WTC11 (cell line): ENCODE measurements at regions not wholly inside any gene's neighbourhood (a gene's known extent, or its start where the extent isn't known, plus 50 kb on each side); places are given as distances from the start of the nearest gene placed in this dataset.

Experiments used
- ATAC-seq: fragments of 200-7000 bp; cut with Tn5 transposase; 2 replicates; pipeline ENCODE4 v1.10.0; 2021; ENCODE audit warnings: mild to moderate bottlenecking, moderate library complexity
- CTCF ChIA-PET: fragments of 300-600 bp; sonication (Branson Sonifier 250); formaldehyde crosslinking; loops from one replicate; lab custom pipeline; 2021; ENCODE audit warnings: antibody characterized with exemption; lab: Charles Lee
- POLR2A ChIA-PET: fragments of 350-600 bp; sonication (Branson Sonifier 250); formaldehyde crosslinking; loops from one replicate; lab custom pipeline; 2021; ENCODE audit warnings: antibody characterized with exemption; lab: Charles Lee
- DNase-seq: peaks from one replicate; pipeline ENCODE4 v3.0.0; 2021; ENCODE audit warnings: low spot score
- H3K27ac Mint-ChIP-seq: 2 replicates; pipeline ENCODE4 v1.8.0; 2021; ENCODE audit warnings: mixed read lengths
- H3K27me3 Mint-ChIP-seq: 2 replicates; pipeline ENCODE4 v1.8.0; 2021; ENCODE audit warnings: low read depth, mild to moderate bottlenecking, moderate library complexity, mixed read lengths
- H3K36me3 Mint-ChIP-seq: 2 replicates; pipeline ENCODE4 v1.8.0; 2021; ENCODE audit warnings: mixed read lengths
- H3K4me1 Mint-ChIP-seq: 2 replicates; pipeline ENCODE4 v1.8.0; 2022; ENCODE audit warnings: mixed read lengths
- H3K4me3 Mint-ChIP-seq: 2 replicates; pipeline ENCODE4 v1.8.0; 2021; ENCODE audit warnings: mild to moderate bottlenecking, moderate library complexity, mixed read lengths
- H3K9me3 Mint-ChIP-seq: 2 replicates; pipeline ENCODE4 v1.8.0; 2021; ENCODE audit warnings: mixed read lengths
- CREM ChIP-seq: sonication (generic); formaldehyde crosslinking; IDR thresholded peaks from 2 replicates; pipeline ENCODE4 v1.8.1; 2022; ENCODE audit warnings: mild to moderate bottlenecking, missing genetic modification reagents, moderate library complexity
- EMX1 ChIP-seq: fragments of 250-450 bp; sonication (Bioruptor Pico); IDR thresholded peaks from 2 replicates; pipeline ENCODE4 v1.8.0; 2021; ENCODE audit warnings: mild to moderate bottlenecking
- ESRRA ChIP-seq: sonication (generic); formaldehyde crosslinking; IDR thresholded peaks from 2 replicates; pipeline ENCODE4 v1.8.1; 2022; ENCODE audit warnings: mild to moderate bottlenecking, missing genetic modification reagents, borderline replicate concordance
- FOXJ3 ChIP-seq: sonication (generic); formaldehyde crosslinking; IDR thresholded peaks from 2 replicates; pipeline ENCODE4 v1.9.0; 2021; ENCODE audit warnings: missing genetic modification reagents, mild to moderate bottlenecking, borderline replicate concordance
- HMGA2 ChIP-seq: fragments of 250-450 bp; sonication (Bioruptor Pico); IDR thresholded peaks from 2 replicates; pipeline ENCODE4 v1.4.0; 2021; ENCODE audit warnings: mild to moderate bottlenecking, moderate library complexity
- IRF2 ChIP-seq: sonication (generic); formaldehyde crosslinking; IDR thresholded peaks from 2 replicates; pipeline ENCODE4 v1.8.0; 2022; ENCODE audit warnings: low read depth, missing genetic modification reagents, borderline replicate concordance
- JAZF1 ChIP-seq: fragments of 250-450 bp; sonication (Bioruptor Pico); IDR thresholded peaks from 2 replicates; pipeline ENCODE4 v1.9.0; 2021; ENCODE audit warnings: moderate library complexity, mild to moderate bottlenecking, inconsistent platforms
- MXD4 ChIP-seq: fragments of 250-450 bp; sonication (Bioruptor Pico); IDR thresholded peaks from 2 replicates; pipeline ENCODE4 v1.8.0; 2021; ENCODE audit warnings: mild to moderate bottlenecking, moderate library complexity, borderline replicate concordance
- MYBL2 ChIP-seq: sonication (generic); formaldehyde crosslinking; IDR thresholded peaks from 2 replicates; pipeline ENCODE4 v1.8.1; 2023; ENCODE audit warnings: mild to moderate bottlenecking, moderate library complexity, missing genetic modification reagents
- NFATC4 ChIP-seq: fragments of 250-450 bp; sonication (Bioruptor Pico); IDR thresholded peaks from 2 replicates; pipeline ENCODE4 v1.9.0; 2021; ENCODE audit warnings: mild to moderate bottlenecking
- NFE2L1 ChIP-seq: sonication (generic); formaldehyde crosslinking; IDR thresholded peaks from 2 replicates; pipeline ENCODE4 v1.8.1; 2023; ENCODE audit warnings: missing genetic modification reagents
- SMAD3 ChIP-seq: sonication (generic); formaldehyde crosslinking; IDR thresholded peaks from 2 replicates; pipeline ENCODE4 v1.8.0; 2022; ENCODE audit warnings: missing genetic modification reagents, mild to moderate bottlenecking, borderline replicate concordance
- TEAD4 ChIP-seq: sonication (generic); formaldehyde crosslinking; IDR thresholded peaks from 2 replicates; pipeline ENCODE4 v1.8.0; 2022; ENCODE audit warnings: mild to moderate bottlenecking, missing genetic modification reagents
- TP53 ChIP-seq: sonication (generic); formaldehyde crosslinking; IDR thresholded peaks from 2 replicates; pipeline ENCODE4 v1.8.1; 2023; ENCODE audit warnings: mild to moderate bottlenecking, missing genetic modification reagents
- ZNF138 ChIP-seq: sonication (generic); formaldehyde crosslinking; conservative IDR thresholded peaks from 2 replicates; pipeline ENCODE4 v1.8.1; 2022; ENCODE audit warnings: mild to moderate bottlenecking, moderate library complexity, missing genetic modification reagents
- ZNF317 ChIP-seq: sonication (generic); formaldehyde crosslinking; IDR thresholded peaks from 2 replicates; pipeline ENCODE4 v1.8.1; 2023; ENCODE audit warnings: low read depth, mild to moderate bottlenecking, moderate library complexity, missing genetic modification reagents, borderline replicate concordance
- TF ChIP-seq, protein P1 (sequence below): sonication (generic); formaldehyde crosslinking; IDR thresholded peaks from 2 replicates; pipeline ENCODE4 v1.8.0; 2023; ENCODE audit warnings: mild to moderate bottlenecking, missing genetic modification reagents
- TF ChIP-seq, protein P2 (sequence below): sonication (generic); formaldehyde crosslinking; IDR thresholded peaks from 2 replicates; pipeline ENCODE4 v1.8.0; 2022; ENCODE audit warnings: mild to moderate bottlenecking, missing genetic modification reagents
- TF ChIP-seq, protein P3 (sequence below): sonication (generic); formaldehyde crosslinking; IDR thresholded peaks from 2 replicates; pipeline ENCODE4 v1.8.0; 2023; ENCODE audit warnings: missing genetic modification reagents, mild to moderate bottlenecking, borderline replicate concordance
- TF ChIP-seq, protein P4 (sequence below): sonication (generic); formaldehyde crosslinking; IDR thresholded peaks from 2 replicates; pipeline ENCODE4 v1.8.1; 2022; ENCODE audit warnings: mild to moderate bottlenecking, moderate library complexity, missing genetic modification reagents
- TF ChIP-seq, protein P5 (sequence below): fragments of 250-450 bp; sonication (Bioruptor Pico); IDR thresholded peaks from 2 replicates; pipeline ENCODE4 v1.9.0; 2021; ENCODE audit warnings: moderate library complexity, mild to moderate bottlenecking, inconsistent platforms, borderline replicate concordance
- TF ChIP-seq, protein P6 (sequence below): sonication (generic); formaldehyde crosslinking; conservative IDR thresholded peaks from 2 replicates; pipeline ENCODE4 v1.8.1; 2023; ENCODE audit warnings: mild to moderate bottlenecking, low read depth, missing genetic modification reagents, moderate library complexity
- TF ChIP-seq, protein P7 (sequence below): fragments of 250-450 bp; sonication (Bioruptor Pico); IDR thresholded peaks from 2 replicates; pipeline ENCODE4 v1.9.0; 2021; ENCODE audit warnings: mild to moderate bottlenecking

DNA sequence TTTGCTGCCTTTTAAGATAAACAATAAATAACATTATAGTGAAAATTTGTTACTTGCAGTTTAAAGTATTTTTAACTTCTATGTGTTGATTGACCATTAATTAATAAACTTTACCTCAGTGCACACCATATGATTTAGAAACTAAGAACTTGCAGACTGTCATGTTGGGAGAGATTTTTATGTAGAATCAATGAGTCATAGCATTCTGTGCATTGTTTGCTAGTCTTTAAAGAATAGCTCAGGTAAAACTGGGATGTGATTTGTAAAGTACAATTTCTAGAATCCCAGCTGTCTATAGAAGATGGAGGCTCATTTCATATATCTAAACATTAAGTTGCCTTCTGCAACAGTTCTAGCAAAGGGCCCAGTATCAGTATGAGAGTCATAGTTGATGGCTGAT lies 199.6 kb upstream of the SEMA3A start (continued):
- TF ChIP-seq ESRRA = no peak
- no peak for TF ChIP-seq HMGA2 (CRISPR knock-in tag)
- TF ChIP-seq CREM (CRISPR knock-in tag) = no peak
- TF ChIP-seq JAZF1 = no peak
- TF ChIP-seq IRF2 (CRISPR knock-in tag) = no peak
- no peak for TF ChIP-seq MYBL2 (CRISPR knock-in tag)
- no peak for TF ChIP-seq MXD4 (CRISPR knock-in tag)
- TF ChIP-seq, all 79 proteins: peak for 0

DNA sequence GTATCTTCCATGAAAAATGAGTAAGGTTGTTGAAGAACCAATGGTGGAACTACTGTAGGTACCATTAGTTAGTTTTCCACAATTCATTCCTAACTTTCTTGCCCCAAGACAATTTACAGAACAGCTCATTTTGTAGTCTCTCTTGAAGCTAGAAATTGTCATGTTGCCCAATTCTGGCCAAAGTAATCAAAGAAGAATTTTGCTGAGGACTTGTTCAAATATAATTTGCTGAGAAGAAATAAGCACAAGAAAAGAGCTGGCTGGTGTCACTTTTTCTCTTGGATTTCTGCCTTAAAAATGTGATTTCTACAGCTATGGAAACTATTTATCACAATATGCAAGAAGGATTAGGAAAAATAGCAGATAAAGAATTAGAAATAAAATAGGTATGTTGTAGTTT lies 199.2 kb upstream of the SEMA3A start:
- TF ChIP-seq ZNF138 (CRISPR knock-in tag) = no peak
- TF ChIP-seq ESRRA = no peak
- TF ChIP-seq, protein P1, sequence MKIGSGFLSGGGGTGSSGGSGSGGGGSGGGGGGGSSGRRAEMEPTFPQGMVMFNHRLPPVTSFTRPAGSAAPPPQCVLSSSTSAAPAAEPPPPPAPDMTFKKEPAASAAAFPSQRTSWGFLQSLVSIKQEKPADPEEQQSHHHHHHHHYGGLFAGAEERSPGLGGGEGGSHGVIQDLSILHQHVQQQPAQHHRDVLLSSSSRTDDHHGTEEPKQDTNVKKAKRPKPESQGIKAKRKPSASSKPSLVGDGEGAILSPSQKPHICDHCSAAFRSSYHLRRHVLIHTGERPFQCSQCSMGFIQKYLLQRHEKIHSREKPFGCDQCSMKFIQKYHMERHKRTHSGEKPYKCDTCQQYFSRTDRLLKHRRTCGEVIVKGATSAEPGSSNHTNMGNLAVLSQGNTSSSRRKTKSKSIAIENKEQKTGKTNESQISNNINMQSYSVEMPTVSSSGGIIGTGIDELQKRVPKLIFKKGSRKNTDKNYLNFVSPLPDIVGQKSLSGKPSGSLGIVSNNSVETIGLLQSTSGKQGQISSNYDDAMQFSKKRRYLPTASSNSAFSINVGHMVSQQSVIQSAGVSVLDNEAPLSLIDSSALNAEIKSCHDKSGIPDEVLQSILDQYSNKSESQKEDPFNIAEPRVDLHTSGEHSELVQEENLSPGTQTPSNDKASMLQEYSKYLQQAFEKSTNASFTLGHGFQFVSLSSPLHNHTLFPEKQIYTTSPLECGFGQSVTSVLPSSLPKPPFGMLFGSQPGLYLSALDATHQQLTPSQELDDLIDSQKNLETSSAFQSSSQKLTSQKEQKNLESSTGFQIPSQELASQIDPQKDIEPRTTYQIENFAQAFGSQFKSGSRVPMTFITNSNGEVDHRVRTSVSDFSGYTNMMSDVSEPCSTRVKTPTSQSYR (CRISPR knock-in tag) = no peak
- no peak for TF ChIP-seq TP53 (CRISPR knock-in tag)
- TF ChIP-seq IRF2 (CRISPR knock-in tag) = no peak
- TF ChIP-seq FOXJ3 (CRISPR knock-in tag) = no peak
- TF ChIP-seq, protein P2, sequence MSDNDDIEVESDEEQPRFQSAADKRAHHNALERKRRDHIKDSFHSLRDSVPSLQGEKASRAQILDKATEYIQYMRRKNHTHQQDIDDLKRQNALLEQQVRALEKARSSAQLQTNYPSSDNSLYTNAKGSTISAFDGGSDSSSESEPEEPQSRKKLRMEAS = no peak
- Mint-ChIP-seq H3K27me3 (no peaks in the 10 kb centered on the region), H3K4me1 (no peaks in the 10 kb centered on the region), H3K9me3 (peaks cover 10% of the 10 kb centered on the region), H3K27ac (no peak overlapping the region), H3K36me3 (no peaks in the 10 kb centered on the region), H3K4me3 (no peak overlapping the region)
- ATAC-seq = no peak
- ChIA-PET CTCF (no interaction called here), POLR2A (no interaction called here)
- no peak for DNase-seq

DNA sequence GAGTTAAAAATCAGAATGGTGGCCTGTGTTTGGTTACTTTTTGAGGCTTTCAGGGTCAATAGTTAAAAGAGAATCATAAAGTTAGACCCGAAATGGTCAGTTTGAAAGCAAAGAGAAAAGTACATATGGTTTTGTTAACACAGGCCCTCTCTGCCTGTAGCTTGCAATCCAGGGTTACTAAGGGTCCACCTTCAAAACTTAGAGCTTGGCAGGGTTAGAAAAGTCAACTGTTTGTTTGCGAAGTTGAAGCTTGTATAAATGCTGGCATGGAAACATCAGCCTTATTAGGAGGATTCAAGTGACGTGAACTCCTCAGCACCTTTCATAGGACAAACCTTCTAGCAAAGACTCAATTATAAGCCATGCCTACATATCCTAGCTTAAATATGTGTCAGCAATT lies 196.3 kb upstream of the SEMA3A start:
- CTCF ChIA-PET = interaction anchor here (0.6 kb wide), 1 partner anchor 76 kb away, joined by 3 read pairs; no protein-coding TSS in a partner anchor
- no peak for TF ChIP-seq NFE2L1
- TF ChIP-seq, protein P3, sequence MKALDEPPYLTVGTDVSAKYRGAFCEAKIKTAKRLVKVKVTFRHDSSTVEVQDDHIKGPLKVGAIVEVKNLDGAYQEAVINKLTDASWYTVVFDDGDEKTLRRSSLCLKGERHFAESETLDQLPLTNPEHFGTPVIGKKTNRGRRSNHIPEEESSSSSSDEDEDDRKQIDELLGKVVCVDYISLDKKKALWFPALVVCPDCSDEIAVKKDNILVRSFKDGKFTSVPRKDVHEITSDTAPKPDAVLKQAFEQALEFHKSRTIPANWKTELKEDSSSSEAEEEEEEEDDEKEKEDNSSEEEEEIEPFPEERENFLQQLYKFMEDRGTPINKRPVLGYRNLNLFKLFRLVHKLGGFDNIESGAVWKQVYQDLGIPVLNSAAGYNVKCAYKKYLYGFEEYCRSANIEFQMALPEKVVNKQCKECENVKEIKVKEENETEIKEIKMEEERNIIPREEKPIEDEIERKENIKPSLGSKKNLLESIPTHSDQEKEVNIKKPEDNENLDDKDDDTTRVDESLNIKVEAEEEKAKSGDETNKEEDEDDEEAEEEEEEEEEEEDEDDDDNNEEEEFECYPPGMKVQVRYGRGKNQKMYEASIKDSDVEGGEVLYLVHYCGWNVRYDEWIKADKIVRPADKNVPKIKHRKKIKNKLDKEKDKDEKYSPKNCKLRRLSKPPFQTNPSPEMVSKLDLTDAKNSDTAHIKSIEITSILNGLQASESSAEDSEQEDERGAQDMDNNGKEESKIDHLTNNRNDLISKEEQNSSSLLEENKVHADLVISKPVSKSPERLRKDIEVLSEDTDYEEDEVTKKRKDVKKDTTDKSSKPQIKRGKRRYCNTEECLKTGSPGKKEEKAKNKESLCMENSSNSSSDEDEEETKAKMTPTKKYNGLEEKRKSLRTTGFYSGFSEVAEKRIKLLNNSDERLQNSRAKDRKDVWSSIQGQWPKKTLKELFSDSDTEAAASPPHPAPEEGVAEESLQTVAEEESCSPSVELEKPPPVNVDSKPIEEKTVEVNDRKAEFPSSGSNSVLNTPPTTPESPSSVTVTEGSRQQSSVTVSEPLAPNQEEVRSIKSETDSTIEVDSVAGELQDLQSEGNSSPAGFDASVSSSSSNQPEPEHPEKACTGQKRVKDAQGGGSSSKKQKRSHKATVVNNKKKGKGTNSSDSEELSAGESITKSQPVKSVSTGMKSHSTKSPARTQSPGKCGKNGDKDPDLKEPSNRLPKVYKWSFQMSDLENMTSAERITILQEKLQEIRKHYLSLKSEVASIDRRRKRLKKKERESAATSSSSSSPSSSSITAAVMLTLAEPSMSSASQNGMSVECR (CRISPR knock-in tag) = no peak
- TF ChIP-seq ZNF317 (CRISPR knock-in tag) = no peak
- TF ChIP-seq, protein P4, sequence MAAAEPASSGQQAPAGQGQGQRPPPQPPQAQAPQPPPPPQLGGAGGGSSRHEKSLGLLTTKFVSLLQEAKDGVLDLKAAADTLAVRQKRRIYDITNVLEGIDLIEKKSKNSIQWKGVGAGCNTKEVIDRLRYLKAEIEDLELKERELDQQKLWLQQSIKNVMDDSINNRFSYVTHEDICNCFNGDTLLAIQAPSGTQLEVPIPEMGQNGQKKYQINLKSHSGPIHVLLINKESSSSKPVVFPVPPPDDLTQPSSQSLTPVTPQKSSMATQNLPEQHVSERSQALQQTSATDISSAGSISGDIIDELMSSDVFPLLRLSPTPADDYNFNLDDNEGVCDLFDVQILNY (CRISPR knock-in tag) = no peak
- TF ChIP-seq IRF2 (CRISPR knock-in tag) = no peak
- no peak for TF ChIP-seq NFATC4
- TF ChIP-seq TEAD4 = no peak
- TF ChIP-seq, protein P5, sequence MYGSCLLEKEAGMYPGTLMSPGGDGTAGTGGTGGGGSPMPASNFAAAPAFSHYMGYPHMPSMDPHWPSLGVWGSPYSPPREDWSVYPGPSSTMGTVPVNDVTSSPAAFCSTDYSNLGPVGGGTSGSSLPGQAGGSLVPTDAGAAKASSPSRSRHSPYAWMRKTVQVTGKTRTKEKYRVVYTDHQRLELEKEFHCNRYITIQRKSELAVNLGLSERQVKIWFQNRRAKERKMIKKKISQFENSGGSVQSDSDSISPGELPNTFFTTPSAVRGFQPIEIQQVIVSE = no peak
- TF ChIP-seq, protein P6, sequence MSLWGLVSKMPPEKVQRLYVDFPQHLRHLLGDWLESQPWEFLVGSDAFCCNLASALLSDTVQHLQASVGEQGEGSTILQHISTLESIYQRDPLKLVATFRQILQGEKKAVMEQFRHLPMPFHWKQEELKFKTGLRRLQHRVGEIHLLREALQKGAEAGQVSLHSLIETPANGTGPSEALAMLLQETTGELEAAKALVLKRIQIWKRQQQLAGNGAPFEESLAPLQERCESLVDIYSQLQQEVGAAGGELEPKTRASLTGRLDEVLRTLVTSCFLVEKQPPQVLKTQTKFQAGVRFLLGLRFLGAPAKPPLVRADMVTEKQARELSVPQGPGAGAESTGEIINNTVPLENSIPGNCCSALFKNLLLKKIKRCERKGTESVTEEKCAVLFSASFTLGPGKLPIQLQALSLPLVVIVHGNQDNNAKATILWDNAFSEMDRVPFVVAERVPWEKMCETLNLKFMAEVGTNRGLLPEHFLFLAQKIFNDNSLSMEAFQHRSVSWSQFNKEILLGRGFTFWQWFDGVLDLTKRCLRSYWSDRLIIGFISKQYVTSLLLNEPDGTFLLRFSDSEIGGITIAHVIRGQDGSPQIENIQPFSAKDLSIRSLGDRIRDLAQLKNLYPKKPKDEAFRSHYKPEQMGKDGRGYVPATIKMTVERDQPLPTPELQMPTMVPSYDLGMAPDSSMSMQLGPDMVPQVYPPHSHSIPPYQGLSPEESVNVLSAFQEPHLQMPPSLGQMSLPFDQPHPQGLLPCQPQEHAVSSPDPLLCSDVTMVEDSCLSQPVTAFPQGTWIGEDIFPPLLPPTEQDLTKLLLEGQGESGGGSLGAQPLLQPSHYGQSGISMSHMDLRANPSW (CRISPR knock-in tag) = no peak
- TF ChIP-seq JAZF1 = no peak
- no peak for TF ChIP-seq EMX1 (CRISPR knock-in tag)
- TF ChIP-seq, protein P7, sequence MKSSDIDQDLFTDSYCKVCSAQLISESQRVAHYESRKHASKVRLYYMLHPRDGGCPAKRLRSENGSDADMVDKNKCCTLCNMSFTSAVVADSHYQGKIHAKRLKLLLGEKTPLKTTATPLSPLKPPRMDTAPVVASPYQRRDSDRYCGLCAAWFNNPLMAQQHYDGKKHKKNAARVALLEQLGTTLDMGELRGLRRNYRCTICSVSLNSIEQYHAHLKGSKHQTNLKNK = no peak
- no peak for TF ChIP-seq SMAD3 (CRISPR knock-in tag)

More for the DNA sequence above, 196.3 kb upstream of the SEMA3A start:
- H3K9me3 Mint-ChIP-seq = peaks cover 10% of the 10 kb centered on the region
- no peak for DNase-seq
- POLR2A ChIA-PET = no interaction called here
- no peaks in the 10 kb centered on the region for H3K27me3 Mint-ChIP-seq
- H3K36me3 Mint-ChIP-seq = no peaks in the 10 kb centered on the region
- H3K4me3 Mint-ChIP-seq = no peak overlapping the region
- no peak for ATAC-seq
- H3K27ac Mint-ChIP-seq = no peak overlapping the region
- H3K4me1 Mint-ChIP-seq = no peaks in the 10 kb centered on the region
